Urinary bladder (tissue), 4 donors: ENCODE measurements at regions not wholly inside any gene's neighbourhood (a gene's known extent, or its start where the extent isn't known, plus 50 kb on each side); places are given as distances from the start of the nearest gene placed in this dataset. TPM values are rescaled to one million over a fixed set of nuclear protein-coding genes. Genes with fewer than 3 reads are reported as not detected.

Source experiments
- DNase-seq: peaks from one replicate; pipeline ENCODE4 v3.0.0-alpha.2; 2015; ENCODE audit errors: extremely low spot score
- H3K27ac ChIP-seq: one replicate; pipeline ENCODE4 v1.5.1; 2013; ENCODE audit warnings: low read depth, mild to moderate bottlenecking, moderate library complexity
- H3K36me3 ChIP-seq: one replicate; pipeline ENCODE4 v1.6.1; 2013; ENCODE audit warnings: mild to moderate bottlenecking, moderate library complexity; ENCODE audit not compliant: insufficient read depth
- H3K4me1 ChIP-seq: one replicate; pipeline ENCODE4 v1.6.1; 2013; ENCODE audit warnings: mild to moderate bottlenecking, moderate library complexity; ENCODE audit not compliant: insufficient read depth
- H3K4me3 ChIP-seq: one replicate; pipeline ENCODE4 v1.5.1; 2013; ENCODE audit warnings: low read depth, low read length
- WGBS: extraction: QIAGEN DNeasy Blood & Tissue Kit; methylation state at CpG from one replicate; pipeline ENCODE4 v1.1.7; 2013; 5-methylcytosine and 5-hydroxymethylcytosine counted together
- small RNA-seq: library from RNA; depleted of rRNA; stranded (forward); fragments of <200 nt; gene quantifications from one replicate; pipeline ENCODE3, GENCODE V24; 2014
- donor health status: healthy with polysubstance abuse.
- donor health status: healthy.

DNA sequence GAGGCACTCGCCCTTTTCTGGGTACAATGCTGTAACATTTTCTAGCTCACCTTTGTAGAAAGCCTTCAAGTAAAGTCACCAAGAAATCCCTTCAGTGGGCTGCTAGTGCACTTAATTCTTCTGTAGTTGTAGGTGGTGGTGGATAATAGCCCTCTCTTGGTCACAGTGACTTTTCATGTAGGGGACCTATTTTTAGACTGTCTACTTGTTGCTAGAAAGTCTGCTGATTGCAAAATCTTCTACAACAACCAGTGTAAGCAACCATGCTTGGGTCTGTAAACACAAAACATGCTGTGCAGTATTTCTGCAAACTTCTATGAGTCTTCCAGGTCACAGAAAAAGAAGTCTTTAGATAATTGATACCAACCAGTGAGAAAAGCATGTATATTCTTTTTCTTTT, 55.6 kb downstream of the PBDC1 start:
- WGBS = 77% methylated on average over 1 of the region's 1 CpG

DNA sequence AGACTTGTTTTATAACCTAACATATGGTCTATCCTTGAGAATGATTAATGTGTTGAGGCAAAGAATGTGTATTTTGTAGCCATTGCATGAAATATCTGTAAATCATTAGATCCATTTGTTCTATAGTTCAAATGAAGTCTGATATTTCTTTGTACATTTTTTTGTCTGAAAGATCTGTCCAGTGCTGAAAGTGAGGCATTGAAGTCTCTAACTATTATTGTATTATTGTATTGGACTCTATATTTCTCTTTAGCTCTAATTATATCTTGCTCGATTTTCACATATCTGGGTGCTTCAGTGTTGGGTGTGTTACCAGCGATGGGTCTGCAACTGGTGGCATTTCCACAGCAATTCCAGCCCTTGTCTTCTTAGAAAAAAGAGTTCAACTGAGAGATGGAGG, 76.0 kb downstream of the PBDC1 start:
- DNase-seq = no peak
- Histone ChIP-seq H3K4me3 (no peak overlapping the region), H3K27ac (no peak overlapping the region), H3K4me1 (no peaks in the 10 kb centered on the region), H3K36me3 (no peaks in the 10 kb centered on the region)
- 81% methylated on average over 2 of the region's 2 CpGs for WGBS

More for the DNA sequence above, 55.6 kb downstream of the PBDC1 start:
- Histone ChIP-seq H3K4me1 (no peaks in the 10 kb centered on the region), H3K4me3 (no peak overlapping the region), H3K27ac (no peak overlapping the region), H3K36me3 (no peaks in the 10 kb centered on the region)
- no peak for DNase-seq

DNA sequence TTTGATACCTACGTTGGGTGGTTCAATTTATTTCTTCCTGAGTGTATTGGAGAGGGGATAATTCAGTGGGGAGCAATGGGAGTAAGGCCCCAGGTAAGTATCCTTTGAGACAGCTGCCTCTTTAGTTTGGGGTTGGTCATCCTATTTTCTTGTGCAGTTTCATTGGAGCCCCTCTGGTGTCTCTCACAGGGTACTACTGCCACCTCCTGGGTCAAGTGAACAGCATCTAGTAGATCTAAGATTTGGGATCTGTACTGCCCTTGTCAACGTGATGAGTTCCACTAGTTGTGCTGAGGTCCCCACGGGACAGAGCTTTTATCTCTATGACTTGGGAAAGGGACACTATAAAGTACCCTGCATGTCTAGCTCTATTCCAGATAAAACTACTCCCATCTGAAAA, 80.6 kb downstream of the PBDC1 start:
- H3K4me3 ChIP-seq = no peak overlapping the region
- no peak for DNase-seq
- 19% methylated on average over 3 of the region's 3 CpGs for WGBS
- no peaks in the 10 kb centered on the region for H3K36me3 ChIP-seq
- no peaks in the 10 kb centered on the region for H3K4me1 ChIP-seq
- no peak overlapping the region for H3K27ac ChIP-seq

DNA sequence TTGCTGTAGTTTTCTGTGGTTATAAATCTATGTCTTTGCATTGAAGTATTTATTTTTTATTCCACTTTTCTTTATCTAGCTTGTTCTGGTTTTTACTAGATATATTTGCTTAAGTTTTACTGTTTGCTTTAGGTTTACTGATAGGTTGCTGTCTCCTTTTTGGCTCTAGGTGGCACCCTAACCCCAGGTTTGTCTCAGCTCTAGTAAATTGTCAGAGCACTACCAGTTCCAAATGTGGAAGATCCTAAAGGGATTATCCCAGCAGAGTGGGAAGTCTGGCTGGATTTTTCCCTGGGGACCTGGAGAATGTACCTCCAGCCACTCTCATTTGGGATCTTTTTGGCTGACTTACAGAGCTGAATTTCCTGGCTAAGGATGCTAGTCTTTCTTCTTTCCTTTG, 106.1 kb downstream of the PBDC1 start:
- DNase-seq = peak; percentile 3
- H3K4me1 ChIP-seq = no peaks in the 10 kb centered on the region
- no peak overlapping the region for H3K4me3 ChIP-seq
- H3K27ac ChIP-seq = no peak overlapping the region
- H3K36me3 ChIP-seq = no peaks in the 10 kb centered on the region

Small RNA genes lying in the stretch of these regions (small RNA-seq; reads per million reads assigned to genes)
- gene RNU6-867P = not detected
